HG03095 (cell line): ENCODE measurements at regions not wholly inside any gene's neighbourhood (a gene's known extent, or its start where the extent isn't known, plus 50 kb on each side); places are given as distances from the start of the nearest gene placed in this dataset.
"Not testable (repeated sequence)": the region's sequence is repeated elsewhere in the genome, so short reads cannot be mapped to it uniquely, and the experiment has no call there.

Experiments used
- ATAC-seq: cut with Tn5 transposase; IDR thresholded peaks from one replicate; pipeline ENCODE4 v1.9.1; 2021; ENCODE audit warnings: moderate library complexity; ENCODE audit not compliant: unreplicated experiment

GRCh38 chr15:20020588-20020987 is 521.0 kb downstream of the GOLGA6L6 start:
- not testable (repeated sequence) for ATAC-seq

GRCh38 chr15:20019758-20020157 is 521.8 kb downstream of the GOLGA6L6 start:
- ATAC-seq, result not testable (repeated sequence)

DNA sequence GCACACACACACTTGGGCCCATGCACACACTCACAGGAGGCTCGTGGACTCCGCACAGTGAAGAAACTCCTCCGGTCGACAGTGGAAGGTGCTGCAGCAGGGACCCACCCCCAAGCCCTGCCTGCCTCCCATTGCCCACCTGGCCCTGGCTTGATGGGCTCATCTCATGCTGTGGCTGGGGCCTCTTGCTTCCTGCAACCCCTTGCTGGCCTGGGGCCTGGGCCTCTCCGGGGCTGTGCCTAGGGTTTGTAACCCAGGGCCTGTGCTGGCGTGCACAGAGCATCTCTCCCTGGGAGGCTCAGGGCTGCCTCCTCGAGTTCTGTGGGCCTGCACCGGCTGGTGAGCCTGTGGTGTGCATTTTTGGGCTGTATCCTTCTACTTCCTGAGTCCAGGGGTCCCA is 524.0 kb downstream of the GOLGA6L6 start:
- not testable (repeated sequence) for ATAC-seq

- not testable (repeated sequence) for ATAC-seq
These were observed 524.7 kb downstream of the GOLGA6L6 start for GRCh38 chr15:20016941-20017340.

DNA sequence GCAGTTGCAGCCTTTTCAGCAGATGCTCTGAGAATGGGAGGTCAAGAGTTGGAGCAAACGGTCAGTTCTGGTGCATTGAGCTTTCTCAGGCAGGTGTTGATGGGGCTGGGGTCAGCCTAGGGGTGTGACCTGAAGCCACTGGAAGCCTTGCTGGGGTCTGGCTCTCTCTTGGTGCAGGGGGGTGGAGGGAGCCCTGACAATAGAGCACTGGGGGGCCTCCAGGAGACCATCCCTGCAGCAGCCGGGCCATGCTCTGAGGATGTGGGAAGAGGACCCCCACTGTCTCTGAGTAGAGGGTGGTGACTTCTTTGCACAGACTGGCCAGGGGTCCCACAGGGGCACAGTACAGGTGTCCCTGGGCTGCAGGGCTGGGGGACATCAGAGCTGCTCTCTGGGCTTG is 528.8 kb downstream of the GOLGA6L6 start:
- not testable (repeated sequence) for ATAC-seq

GRCh38 chr15:20010759-20011158 is 530.8 kb downstream of the GOLGA6L6 start:
- ATAC-seq, result not testable (repeated sequence)

GRCh38 chr15:20009619-20010018 is 532.0 kb downstream of the GOLGA6L6 start:
- ATAC-seq, result not testable (repeated sequence)

DNA sequence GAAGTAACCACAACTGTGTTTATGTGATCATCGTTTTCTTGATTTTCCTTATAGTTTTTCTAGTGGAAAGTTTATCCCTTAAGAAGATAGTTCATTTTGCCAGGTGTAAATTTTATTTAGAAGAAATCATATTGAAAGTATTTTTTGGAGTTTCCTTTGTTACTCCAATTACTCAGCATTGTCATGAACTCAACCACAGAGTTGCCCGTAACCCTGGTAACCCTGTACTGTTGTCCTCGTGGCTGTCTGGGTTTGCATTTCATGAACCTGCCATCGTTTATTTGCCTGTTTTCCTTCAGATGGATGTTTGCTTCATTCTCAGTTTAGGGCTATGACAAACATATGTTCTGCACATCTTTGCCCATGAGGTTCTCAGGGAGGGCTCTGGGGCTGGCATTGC is 534.3 kb downstream of the GOLGA6L6 start:
- ATAC-seq, result not testable (repeated sequence)

DNA sequence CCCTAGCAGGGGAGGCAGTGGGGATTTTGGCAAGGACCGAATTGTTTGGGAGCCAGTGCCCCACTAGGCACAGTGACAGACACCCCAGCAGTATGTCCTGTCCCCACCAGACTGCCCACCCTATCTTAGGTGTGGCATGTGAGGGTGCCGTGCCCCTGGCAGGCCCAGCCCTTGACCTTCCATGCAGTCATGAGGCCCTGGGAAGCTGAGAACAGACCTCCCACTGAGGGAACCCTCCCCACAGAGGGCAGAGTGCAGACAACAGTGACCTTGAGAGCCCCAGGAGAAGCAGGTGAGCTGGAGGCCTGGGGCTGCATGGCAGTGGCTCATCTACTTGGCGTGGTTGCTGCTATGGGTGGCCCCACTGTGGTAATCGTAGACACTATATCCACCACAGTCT is 538.1 kb downstream of the GOLGA6L6 start:
- not testable (repeated sequence) for ATAC-seq

DNA sequence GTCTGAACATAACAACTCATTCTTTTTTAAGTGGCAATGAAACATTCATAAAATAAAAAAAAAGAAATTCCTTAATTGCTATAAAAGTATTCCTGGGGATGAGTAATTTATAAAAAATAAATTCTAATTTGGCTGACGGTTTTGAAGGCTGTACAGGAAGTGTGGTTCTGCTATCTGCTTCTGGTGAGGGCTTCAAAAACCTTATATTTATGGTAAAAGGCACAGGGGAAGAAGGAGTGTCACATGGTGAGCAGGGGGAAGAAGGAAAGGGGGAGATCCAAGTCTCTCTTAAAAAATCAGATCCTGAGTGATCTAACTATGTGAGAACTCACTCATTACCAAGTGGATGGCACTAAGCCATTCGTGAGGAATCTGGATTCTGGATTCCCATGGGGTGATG is 539.0 kb downstream of the GOLGA6L6 start:
- ATAC-seq, result not testable (repeated sequence)

DNA sequence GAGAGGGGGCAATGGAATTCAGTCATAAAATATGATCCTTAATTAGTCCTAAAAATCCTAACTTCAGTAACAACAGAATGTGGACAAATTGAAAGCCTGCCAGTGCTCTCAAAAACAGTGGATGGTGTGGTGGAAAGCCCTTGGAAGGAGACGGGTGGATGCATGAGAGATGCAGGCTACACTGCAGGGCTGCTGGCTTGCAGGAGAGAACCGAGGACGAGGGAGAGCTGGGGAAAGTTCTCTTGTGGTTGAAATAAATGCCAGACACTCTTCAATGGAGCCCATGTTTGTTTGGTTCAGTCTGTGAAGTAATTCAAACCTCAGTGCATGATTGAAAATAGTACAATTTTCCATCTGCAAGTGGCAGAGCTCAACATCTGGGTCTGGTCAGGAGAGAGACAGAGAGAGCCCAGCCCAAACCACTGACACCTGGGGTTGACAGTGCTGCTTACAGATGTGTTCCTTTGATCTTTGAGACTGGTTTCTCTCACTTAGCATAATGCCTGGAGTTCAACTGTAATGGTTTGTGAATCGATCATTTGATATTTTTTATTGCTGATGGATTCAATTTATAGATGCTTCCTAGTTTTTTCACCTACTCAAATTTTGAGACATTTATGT is 544.9 kb downstream of the GOLGA6L6 start:
- ATAC-seq, result not testable (repeated sequence)

- not testable (repeated sequence) for ATAC-seq
These were observed 546.3 kb downstream of the GOLGA6L6 start for GRCh38 chr15:19995296-19995695.

DNA sequence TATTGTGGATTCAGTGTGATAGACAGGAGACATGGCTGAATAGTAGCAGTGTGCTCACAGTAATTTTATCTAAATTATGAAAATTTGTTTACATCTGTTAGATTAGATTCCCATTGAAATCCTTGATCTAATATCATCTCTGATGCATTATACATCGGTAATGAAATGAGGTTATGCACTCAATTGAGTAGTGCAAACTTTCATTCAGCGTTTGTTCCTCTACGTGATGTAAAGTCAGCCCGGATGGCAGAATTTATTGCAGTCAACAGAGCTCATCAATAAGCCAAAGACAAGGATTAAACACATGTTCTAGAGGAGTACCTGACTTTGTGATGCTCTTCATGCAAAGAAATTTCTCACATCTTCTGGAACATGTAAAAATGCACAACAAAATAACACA is 549.2 kb downstream of the GOLGA6L6 start:
- no peak for ATAC-seq

GRCh38 chr15:19988094-19988660 is 553.4 kb downstream of the GOLGA6L6 start:
- no peak for ATAC-seq

DNA sequence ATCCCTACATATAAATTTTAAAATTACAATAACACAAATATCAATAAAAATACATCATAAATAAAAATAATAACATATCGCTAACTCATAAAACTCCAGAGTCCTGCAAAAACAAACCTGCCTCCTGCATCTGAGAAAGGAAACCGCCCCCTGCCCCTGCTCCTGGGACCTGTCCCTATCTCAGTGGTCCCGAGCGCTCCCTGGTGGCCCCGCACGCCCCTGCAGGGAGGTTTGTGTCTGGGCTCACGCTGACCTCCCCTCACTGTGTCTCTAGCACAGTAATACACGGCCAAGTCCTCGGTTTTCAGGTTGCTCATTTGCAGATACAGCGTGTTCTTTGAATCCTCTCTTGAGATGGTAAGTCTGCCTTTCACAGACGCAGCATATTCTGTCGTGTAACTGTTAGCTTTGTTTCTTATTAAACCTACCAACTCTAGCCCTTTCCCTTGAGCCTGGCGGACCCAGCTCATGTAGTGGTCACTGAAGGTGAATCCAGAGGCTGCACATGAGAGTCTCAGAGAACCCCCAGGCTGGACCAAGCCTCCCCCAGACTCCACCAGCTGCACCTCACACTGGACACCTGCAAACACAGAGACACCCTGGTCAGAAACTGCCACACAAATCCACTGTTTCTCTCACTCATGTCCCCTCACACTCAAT is 554.1 kb downstream of the GOLGA6L6 start:
- no peak for ATAC-seq

GRCh38 chr15:19984101-19984500 is 557.5 kb downstream of the GOLGA6L6 start:
- ATAC-seq, result no peak

GRCh38 chr15:19974998-19975397 is 566.6 kb downstream of the GOLGA6L6 start:
- no peak for ATAC-seq

DNA sequence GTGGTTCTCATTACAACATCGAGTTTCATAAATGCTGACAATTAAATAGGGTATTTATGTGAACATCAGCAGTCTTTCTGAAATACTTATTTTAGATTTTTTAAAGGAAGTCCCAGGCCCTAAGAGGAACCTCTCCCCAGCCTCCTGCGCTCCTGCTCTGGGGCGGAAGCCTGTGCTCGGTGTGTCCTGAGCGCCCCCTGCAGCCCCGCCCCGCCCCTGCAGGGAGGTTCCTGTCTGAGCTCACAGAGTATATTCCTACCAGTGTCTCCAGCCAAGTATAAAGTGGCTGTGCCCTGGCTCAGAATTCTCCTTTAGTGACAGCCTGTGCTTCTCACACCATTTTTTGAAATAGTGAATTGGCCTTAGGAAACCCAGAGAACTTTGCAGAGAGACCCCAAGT is 567.9 kb downstream of the GOLGA6L6 start:
- ATAC-seq, result no peak

DNA sequence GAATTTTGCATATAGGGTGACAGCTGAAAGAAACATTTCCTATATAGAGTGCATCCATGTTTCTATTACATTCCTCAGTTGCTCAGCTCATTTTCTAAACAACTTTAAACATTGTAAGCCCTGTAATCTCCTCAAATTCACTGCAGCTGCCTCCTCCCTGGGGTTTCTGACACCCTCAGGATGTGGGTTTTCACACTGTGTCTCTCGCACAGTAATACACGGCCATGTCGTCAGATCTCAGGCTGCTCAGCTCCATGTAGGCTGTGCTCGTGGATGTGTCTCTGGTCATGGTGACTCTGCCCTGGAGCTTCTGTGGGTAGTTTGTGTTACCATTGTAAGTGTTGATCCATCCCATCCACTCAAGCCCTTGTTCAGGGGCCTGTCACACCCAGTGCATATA is 569.0 kb downstream of the GOLGA6L6 start:
- not testable (repeated sequence) for ATAC-seq

DNA sequence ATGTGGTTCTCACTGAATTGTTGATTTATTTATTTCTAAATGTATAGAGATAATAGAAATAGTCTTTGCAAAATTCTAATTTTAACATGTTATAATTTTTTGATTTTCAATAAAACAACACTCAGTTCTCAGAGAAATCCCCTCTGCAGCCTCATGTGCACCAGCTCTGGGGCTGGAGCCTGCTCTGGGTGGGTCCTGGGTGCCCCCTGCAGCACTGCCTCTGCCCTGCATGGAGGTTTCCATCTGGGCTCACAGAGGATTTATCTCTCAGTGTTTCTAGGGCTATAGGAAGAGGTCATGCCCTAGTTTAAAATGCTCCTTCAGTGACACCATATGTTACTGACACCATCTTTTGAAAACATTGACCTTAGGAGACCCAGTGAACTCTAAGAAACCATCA is 576.0 kb downstream of the GOLGA6L6 start:
- not testable (repeated sequence) for ATAC-seq

DNA sequence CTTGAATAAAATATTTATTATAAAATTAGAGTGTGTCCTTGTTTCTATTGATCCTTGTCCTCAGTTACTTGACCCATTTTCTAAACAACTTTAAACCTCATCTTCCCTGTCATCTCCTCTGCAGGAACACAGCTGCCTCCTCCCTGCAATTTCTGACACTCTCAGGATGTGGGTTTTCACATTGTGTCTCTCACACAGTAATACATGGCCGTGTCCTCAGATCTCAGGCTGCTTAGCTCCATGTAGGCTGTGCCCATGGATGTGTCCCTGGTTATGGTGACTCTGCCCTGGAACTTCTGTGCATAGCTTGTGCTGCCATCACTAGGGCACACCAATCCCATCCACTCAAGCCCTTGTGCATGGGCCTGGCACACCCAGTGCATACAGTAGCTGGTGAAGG is 577.1 kb downstream of the GOLGA6L6 start:
- ATAC-seq, result not testable (repeated sequence)

DNA sequence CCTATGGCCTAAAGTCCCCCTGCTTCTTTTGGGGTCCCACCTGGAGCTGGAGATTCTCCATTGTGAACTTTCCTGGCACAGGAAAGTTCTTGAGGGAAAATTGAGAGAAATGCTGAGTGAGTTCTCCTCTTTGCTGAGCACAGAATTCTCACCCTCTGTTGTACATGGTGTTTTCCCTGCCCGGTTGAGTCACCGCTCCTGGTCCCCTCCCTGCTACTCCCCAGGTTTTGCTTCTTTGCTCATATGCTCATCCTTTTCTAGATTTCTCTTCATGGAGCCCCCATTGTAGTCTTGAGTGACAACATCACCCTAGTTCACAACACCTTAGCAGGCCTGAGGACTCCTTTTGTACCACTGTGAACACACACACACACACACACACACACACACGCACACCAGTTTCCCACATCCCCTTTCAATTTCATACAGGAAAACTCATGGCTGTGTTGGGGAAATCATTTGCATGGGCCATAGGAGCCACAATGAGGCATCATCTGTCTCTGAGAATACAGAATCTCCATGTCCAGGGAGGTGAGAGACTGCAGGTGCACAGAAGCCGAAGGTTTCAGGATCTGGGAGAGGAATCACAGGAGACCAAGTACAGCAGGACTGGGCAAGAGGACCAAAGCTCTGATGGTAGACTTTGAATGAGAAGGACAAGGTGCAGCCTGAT is 585.3 kb downstream of the GOLGA6L6 start:
- no peak for ATAC-seq
